GM18517 (cell line): ENCODE measurements at regions not wholly inside any gene's neighbourhood (a gene's known extent, or its start where the extent isn't known, plus 50 kb on each side); places are given as distances from the start of the nearest gene placed in this dataset.

Experiments
- ATAC-seq: cut with Tn5 transposase; IDR thresholded peaks from one replicate; pipeline ENCODE4 v1.9.1; 2021; ENCODE audit warnings: mild to moderate bottlenecking, moderate library complexity; ENCODE audit not compliant: unreplicated experiment

DNA sequence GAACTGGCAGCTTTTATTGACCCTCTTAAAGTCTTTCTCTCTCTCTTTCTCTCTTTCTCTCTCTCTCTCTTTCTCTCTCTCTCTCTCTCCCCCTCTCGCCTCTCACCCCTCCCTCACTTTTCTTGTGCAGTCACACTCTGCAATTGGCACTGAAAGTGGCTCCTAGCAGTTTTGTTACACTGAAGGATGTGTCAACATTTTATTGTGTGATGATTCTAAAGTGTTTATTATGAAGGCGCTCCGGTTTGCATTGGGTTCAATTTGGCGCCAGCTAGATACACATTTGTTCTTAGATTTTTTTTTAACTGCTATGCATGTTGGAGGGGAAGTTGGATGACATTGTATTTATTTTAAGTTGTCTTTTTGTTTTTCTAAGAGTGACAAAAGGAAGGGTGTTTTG, 64.0 kb upstream of the CHRM3 start:
- no peak for ATAC-seq

DNA sequence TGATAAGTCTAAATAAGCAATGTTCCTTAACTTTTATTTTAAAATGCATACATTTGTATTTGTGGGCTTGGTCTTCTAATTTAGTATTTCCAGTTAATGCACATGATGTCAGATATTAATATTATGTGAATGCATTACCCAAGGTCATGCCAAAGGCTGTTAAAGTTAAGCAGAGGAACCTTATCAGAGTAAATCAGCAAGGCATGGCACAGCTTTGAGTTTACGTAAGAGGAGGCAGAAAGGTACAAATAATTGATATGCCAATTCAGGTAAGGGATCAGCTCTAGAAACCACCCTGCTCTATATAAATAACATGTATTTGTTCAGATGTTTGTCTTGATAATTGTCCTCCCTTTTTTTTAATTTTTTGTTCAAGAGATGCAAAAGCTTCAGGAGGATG, 64.5 kb upstream of the CHRM3 start:
- no peak for ATAC-seq

DNA sequence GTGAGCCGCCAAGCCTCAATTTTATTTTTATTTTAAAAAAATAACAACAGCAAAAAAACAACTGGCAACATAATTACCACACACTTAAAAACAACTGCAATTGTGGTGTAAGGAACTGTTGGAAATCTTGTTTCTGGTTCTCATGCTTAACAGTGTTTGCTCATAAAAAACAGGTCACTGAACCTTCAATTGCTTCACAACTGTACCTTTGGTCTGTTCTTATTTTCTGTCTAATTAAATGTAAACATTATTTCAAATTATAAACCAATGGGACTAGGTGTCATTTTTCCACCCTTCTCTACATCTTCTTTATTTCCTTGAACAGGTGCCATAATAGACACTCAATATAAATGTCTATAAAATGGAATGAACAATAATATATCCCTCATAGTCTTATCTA, 68.4 kb upstream of the CHRM3 start:
- ATAC-seq = no peak

DNA sequence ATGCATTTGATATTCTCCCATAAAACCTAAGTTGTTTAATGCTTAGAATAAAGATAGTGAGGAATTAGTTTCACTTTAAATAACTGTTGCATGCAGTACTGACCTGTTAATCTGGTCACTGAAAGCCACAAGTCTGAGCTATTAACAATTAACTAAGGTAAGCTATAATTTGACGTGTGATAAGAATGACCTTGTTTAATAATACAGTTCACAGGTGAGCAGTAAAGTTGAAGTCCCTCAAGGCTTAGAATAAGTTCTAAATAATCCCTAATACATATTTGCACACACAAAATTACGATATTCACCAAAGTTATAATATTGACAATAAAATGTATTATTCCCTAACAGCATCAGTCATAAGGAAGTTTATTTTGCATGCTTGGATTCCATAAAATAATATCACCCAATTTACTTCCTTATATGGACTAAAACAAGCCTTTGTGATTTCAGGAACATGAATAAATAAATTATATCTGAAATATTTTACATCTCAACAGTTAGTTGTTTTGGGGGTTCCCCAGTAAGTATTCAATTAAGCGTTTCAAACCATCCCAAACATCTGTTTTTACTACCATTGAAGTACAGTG, 70.6 kb upstream of the CHRM3 start:
- no peak for ATAC-seq

DNA sequence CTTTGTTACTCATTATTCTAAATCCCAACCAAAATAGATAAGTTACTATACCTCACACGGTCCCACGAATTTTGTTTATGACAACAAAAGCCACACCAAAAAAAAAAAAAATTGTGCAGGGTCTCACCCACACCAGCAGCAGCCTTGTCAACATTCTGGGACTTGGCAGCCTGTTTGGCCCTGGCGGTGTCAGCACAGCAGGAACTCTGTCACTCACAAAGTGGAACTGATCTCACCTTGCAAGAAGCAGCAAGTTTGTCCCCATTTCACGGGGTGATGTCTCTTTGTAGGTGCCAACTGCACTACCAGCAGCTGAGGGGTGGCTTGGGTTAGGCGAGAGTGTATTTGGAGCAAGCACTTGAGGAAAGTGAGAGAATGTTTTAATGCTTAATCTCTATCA, 75.0 kb upstream of the CHRM3 start:
- ATAC-seq = no peak

DNA sequence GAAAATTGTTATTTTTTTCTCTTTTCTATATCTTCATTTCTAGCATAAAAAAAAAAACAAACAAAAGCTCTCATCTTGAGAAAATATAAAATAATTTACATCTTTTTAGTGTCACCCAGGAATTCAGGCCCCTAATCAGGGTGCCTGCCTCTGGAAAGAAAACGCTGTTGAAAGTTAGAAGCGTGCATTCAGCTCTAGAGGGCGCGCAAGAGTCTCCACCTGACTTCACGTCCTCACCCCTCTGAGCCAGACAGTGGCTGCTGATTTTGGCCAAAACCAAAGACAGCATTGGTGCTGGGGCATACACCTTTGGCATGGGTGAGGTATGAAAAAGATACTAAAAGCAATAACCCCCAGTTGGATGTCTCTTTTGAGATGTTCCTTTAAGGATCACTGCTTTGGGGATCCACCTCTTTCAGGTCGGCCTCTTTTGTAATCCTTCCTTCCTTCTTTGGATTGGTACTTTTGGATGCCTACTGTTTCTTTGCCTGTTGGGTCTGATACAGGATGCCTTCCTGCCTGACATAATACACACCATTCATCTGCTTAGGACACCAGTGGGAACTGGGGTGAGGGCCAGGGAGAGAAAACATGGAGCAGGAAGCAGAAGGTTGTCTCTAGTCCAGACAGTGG, 77.6 kb upstream of the CHRM3 start:
- no peak for ATAC-seq

DNA sequence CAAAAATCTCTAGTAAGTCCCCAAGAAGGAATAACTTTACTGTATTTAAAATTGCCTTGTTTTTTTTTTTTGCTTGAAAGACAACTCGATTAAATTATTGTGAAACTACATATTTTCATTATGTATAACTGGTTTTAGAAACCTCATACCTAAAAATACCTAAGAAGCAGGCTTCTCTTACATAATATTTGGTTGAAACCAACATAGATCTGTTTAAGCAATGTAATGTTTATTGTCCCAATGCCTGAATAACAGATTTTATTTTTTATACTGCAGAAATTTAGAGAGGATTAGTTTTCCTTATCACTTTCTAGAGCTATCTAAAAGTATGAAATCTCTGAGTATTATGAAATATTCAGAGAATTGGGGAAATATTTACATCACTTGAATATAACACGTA, 78.5 kb upstream of the CHRM3 start:
- ATAC-seq = no peak

DNA sequence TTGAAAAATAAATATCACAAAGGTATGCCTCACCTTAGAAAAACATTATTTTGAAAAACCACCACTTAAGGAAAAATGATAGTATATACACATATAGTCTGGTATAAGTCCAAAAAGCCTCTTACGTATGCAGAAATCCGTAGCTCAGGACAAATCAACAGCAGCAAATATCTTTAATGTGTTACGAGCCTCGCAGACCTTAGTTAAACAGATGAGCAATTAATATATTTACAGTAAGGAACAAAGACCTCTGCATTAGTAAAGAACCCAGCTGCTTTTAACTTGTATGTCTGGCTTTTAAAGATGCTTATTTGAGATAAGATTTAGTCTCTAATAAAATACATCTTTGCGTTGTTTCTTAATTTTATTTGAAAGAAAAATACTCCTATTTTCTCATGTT, 79.9 kb upstream of the CHRM3 start:
- ATAC-seq = no peak

DNA sequence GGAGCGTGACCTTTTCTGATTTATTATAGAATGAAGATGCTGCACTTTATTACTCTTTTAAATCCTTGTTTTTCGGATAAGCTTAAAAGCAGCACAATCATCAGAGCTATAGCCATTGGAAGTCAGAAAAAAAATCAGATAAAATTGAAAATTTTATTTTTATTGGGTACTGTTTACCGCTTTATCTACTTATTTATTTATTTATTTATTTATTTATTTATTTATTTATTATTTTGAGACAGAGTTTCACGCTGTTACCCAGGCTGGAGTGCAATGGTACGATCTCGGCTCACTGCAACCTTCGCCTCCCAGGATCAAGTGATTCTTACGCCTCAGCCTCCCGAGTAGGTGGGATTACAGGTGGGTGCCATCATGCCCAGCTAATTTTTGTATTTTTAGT, 83.1 kb upstream of the CHRM3 start:
- no peak for ATAC-seq

DNA sequence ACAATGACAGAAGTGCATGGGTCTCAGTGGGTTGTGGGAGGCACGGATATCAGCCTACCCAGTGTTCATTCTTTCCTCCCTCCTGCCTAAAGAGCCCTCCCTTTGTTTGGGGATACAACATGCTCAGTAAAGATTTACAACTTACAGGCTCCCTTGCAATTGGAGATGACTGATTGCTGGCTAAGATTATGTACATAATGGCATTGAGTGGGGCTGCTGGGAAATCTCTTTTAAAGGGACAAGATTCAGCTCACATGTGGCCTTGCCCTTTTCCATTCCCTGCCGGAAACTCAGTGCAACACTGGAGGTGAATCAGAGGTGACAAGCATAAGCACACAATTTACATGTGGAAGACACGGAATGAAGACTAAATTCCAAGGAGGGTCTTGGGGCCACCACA, 83.7 kb upstream of the CHRM3 start:
- no peak for ATAC-seq

DNA sequence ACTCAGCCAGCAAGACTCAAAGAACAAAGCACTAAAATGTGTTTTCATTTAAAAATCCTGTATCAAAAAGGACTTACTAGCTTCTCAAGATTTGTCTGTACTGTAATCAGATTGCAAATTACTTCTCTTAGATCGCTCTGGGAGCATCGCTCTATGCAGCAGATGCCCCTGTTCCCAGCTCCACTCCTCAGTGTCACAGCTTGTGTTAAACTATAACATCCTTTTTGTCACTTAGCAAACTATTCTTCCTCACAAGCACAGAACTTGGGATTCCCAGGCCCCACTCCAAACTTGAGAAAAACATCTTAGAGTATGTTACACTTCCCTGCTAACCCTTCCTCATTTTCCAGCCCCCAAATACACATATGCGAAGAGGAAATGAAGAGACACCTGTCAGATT, 85.1 kb upstream of the CHRM3 start:
- ATAC-seq = no peak

DNA sequence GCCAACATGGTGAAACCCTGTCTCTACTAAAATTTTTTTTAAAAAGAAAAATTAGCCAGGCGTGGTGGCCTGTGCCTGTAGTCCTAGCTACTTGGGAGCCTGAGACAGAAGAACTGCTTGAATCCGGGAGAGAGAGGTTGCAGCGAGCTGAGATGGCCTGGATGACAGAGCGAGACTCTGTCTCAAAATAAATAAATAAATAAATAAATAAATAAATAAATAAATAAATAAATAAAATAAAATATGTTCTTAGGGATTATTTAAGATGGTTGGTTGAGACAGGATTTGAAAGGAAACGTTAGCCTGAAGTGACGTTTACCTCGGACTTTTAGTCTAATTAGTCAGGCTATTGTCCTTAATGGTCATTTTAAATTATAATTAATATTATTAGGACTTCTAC, 88.5 kb upstream of the CHRM3 start:
- ATAC-seq = no peak

DNA sequence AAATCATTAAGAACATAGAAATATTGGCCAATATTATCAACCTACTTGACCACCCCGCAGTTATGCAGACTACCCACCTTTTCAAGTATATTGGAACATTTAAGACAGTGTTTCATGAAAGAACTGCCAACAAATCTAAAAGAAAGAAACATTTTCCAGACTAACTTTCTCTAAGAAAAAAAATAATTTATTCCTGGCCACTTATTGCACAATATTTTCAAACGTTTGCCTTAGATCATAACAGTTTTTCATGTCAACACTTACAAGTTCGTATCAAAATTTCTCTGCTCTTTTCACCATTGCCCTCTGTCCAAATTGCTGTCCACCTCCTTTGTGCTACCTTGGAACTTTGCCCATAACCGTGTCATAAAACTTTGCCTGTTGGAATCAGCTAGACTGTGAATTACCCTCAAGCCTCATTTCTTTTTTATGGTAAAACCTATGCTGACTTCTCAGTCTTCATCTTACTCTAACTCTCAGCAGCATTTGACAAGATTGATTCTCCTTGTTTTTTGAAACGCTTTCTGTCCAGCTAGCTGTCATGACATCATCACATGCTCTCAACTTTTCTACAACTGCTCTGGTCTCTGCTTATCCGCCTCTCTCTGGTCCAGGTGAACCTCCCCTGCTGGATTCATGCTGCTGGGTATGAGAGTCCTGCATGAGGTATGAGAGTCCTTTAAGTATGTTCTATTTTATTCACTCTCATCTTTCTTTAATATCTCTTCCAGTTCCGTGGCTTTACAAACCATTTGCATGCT, 92.8 kb upstream of the CHRM3 start:
- ATAC-seq = no peak

DNA sequence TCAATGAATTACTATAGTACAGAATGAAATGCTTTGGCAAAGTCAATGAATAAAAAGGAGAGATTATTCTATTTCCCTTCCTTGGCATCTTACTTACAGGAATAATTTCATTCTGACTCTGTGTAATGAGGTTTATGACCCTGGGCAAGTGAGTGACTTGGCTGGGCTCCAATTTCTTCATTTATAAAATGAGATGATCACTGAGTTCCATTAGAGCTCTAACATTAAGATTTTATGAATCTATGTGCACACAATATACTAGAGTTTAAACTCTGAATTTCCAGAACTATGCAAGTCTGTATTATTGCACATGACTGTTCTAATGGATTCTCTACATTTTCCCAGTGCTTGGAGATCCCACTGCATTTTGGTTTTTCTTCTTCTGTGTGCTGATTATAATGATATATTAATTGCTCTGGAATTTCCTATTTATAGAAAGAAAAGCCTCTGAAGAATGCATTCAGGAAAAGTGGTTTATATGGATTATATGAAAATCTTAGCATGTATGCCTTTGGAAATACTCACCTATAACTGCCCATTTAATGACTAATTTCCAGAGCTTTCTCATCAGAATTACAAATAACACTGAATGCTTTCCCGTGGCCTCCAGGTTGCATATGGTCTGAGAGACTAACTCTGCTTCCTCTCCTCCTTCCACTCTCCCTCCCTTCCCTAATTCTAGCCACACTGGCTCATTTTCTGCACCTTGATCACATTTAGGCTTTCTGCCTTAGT, 97.4 kb upstream of the CHRM3 start:
- ATAC-seq = no peak

DNA sequence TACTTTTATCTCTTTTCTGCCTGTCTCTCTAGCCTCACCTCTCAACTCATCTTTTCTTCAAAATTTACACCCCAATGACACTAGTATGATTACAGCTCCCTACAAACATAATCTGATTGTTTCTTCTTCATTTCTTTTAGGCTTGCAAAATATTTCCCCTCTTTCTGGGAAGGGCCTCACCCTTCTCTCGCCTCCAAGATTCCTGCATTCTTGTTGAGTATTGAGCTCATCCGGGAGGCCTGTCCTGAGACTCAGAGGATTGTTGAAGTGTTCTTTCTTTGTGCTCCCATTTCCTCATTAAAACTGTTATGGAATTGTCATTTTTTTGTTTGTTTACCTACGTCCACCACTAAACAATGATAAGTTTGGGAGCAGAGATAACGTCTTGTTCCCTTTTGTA, 99.1 kb upstream of the CHRM3 start:
- ATAC-seq = no peak

DNA sequence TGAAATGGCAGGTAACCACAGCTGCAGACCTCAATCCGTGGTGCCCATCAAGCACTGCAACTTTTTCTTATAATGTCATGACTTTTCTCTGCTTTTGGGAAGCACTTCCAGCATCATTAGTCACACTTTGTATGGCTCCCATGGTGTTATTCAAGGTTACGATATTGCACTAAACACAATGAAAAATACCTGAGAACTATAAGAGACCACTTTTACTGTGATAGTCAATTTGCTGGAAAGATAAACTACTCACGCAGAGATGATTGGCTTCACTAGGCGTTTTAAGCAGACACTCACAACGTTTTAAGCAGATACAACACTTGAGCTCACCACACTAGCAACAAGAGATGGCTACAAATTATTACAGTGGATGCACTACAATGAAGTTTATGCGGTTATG, 103.2 kb upstream of the CHRM3 start:
- no peak for ATAC-seq

DNA sequence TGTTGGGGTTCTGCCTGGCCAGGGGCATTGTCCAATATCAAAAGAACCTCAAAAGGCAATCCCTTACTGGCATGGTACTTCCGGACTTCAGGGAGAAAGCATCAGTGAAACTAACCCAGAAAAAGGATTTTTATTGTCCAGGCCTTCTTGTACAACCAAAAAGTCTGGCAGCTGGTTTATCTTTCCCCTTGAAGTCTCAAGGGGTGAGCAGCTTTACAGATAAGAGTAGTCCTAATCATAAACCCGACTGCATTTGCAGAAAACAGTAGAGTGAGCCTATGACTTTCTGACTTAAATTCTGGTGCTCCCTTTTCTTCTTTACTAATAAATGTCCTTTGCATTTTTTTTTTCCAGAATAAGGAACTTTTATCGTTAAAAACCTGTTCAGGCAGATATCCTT, 104.0 kb upstream of the CHRM3 start:
- ATAC-seq = no peak

DNA sequence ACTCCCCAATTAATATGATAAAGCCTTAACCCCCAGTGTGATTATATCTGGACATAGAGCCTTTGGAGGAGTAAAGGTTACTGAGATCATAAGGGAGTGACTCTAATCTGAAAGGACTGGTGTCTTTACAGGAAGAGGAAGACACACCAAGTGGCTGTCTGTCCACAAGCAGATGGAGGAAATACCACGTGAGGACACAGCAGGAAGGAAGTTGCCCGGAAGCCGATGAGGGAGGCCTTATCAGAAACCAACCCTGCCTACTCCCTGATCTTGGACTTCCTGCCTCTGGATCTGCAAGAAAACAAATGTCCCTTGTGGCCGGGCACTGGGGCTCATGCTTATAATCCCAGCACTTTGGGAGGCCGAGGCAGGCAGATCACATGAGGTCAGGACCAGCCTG, 110.3 kb upstream of the CHRM3 start:
- ATAC-seq = no peak

DNA sequence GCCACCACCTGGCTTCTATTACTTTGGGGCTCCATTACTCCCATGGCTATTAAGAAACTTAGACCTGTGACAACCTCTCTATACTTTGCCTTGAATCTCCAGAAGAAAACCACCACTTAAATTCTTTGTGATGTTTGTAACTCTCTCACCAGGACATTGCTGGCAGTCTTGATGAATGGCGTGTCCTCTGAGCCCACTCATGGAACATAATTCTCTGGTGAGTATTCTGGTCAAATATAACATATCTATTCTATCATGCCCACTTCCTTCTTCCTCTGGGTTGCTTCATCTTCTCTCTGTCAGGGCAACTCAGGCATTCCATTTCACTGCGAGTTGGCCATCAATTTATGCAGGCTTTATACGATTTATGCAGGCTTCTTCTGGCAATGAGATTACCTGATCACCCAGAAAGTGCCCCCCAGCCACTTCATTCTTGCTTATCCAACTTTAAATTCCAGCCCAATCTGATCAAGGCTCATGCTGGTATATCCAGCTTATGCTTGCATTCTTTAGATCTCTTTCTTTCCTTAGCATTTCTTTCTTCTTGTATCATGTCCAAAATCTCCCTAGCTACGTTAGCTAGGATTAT, 112.0 kb upstream of the CHRM3 start:
- ATAC-seq = no peak

DNA sequence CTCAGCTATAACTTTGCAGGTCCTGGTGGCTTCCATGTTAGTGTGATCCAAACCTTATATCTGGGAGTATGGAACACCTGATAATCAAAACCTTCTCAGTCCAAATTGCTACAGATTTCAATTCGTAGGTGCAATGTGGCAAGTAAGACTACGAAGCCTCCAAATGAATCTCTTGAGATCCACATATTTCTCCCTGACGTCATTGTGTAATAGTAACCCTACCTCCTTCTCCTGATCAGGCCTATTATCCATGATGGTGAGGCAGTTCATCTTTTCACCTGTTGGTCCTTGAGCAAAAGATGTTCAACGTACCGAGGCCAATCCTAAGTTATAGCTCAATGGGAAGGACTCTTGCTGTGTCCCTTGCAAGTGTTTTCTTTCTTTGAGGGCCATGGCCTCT, 115.9 kb upstream of the CHRM3 start:
- no peak for ATAC-seq

DNA sequence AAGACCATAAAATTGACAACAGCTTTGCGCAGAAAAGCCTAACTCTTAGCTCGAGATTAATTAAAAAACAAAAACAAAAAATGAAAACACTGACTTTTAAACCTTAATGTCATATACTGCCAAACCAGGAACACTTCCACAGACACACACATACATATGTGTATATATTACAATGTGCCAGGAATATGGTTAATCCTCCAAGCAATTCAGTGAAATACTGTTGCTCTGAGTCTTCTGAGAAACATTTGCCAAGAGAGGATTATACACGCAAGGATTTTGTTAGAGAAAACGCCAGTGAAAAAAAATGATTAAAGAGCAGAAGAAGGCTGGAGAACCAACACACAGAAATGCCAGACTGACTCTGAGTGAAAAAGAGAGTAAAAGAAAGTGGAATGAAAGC, 116.7 kb upstream of the CHRM3 start:
- ATAC-seq = no peak

DNA sequence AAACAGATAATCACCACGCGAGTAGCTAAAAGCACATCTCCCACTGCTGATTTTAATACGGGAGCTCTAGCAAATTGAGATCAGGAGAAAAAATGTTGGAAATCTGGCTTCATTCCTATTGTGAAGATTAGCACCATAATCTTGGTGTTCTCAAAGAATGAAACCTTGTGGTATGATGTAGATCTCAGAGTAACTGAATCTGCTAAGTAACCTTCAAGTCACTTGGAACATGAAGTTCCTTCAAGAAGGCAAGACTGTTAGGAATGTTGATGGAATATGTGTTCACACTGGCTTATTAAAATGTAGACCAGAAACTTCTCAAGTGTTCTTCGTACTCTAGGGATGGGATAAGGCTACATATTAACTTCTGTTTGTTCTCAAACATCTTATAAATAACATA, 117.4 kb upstream of the CHRM3 start:
- ATAC-seq = no peak
